GM12865 (cell line): ENCODE measurements at regions not wholly inside any gene's neighbourhood (a gene's known extent, or its start where the extent isn't known, plus 50 kb on each side); places are given as distances from the start of the nearest gene placed in this dataset.

Experiments
- DNase-seq: peaks from one replicate; pipeline ENCODE4 v3.0.0; 2010; ENCODE audit warnings: low read depth
- H3K4me3 ChIP-seq: 2 replicates; pipeline ENCODE4 v1.5.1; 2011; ENCODE audit warnings: mild to moderate bottlenecking, low read depth, low read length, control low read depth
- CTCF ChIP-seq: IDR thresholded peaks from 2 replicates; pipeline ENCODE4 v1.5.1; 2011; ENCODE audit warnings: low read length, control low read depth, low read depth, inconsistent platforms; ENCODE audit not compliant: insufficient read depth; ENCODE audit errors: missing control alignments

GRCh38 chr22:49540913-49541692 is 286.6 kb downstream of the BRD1 start:
- no peak overlapping the region for H3K4me3 ChIP-seq
- no peak for TF ChIP-seq CTCF

GRCh38 chr22:49540084-49540912 is 287.4 kb downstream of the BRD1 start:
- no peak overlapping the region for H3K4me3 ChIP-seq
- no peak for TF ChIP-seq CTCF
- DNase-seq: no peak

More at GRCh38 chr22:49540913-49541692, 286.6 kb downstream of the BRD1 start:
- DNase-seq: no peak

- no peak for DNase-seq
- no peak for TF ChIP-seq CTCF
- no peak overlapping the region for H3K4me3 ChIP-seq
Observed at GRCh38 chr22:49538006-49538405, 289.7 kb downstream of the BRD1 start.

- H3K4me3 ChIP-seq: no peak overlapping the region
- DNase-seq: no peak
- TF ChIP-seq CTCF: no peak
Observed at GRCh38 chr22:49536571-49537131, 291.0 kb downstream of the BRD1 start.

- no peak for TF ChIP-seq CTCF
Observed at GRCh38 chr22:49535527-49536125, 292.0 kb downstream of the BRD1 start.

GRCh38 chr22:49535126-49535525 is 292.5 kb downstream of the BRD1 start:
- no peak for TF ChIP-seq CTCF
- no peak overlapping the region for H3K4me3 ChIP-seq
- no peak for DNase-seq

More at GRCh38 chr22:49535527-49536125, 292.0 kb downstream of the BRD1 start:
- DNase-seq: no peak
- H3K4me3 ChIP-seq: no peak overlapping the region
